ENCODE measurements at regions not wholly inside any gene's neighbourhood (a gene's known extent, or its start where the extent isn't known, plus 50 kb on each side); places are given as distances from the start of the nearest gene placed in this dataset.
"Not testable (repeated sequence)": the region's sequence is repeated elsewhere in the genome, so short reads cannot be mapped to it uniquely, and the experiment has no call there.

DNA sequence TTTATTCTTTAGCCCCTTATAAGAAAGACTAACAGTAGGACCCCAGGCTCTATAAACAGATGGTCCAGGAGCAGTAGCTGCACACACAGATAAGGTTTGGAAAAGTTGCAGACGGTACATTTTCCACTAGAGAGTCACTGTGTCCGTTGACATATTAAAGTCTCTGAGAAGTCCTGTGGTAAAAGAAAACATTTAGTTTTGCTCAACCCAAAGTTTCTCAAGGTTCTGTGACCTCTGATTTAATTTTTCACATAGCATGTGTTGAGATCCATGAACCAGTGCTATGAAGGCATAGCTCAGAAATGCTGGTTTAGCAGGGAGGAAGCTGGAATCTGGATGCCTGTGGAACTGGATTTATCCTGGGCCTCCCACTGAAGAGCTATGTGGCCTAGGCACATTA lies 62.7 kb upstream of the RASEF start:
- H3K27me3 ChIP-seq = no peaks in the 10 kb centered on the region
- H3K27ac ChIP-seq = no peak overlapping the region
- no peaks in the 10 kb centered on the region for H3K9me3 ChIP-seq
- H3K4me3 ChIP-seq = no peak overlapping the region
- 55 to 75% (median 60%) methylated on average over 2 of the region's 2 CpGs for WGBS, 3 donors
- H3K4me1 ChIP-seq (ENCODE audit: insufficient read depth) = no peaks in the 10 kb centered on the region
- no peaks in the 10 kb centered on the region for H3K36me3 ChIP-seq
- DNase-seq = no peak
- intact Hi-C loops (cut with DNase I) = loop anchor here in 1 of 4 donors (2.0 kb wide), 1 partner anchor 27 kb away; no protein-coding TSS in a partner anchor
- TF ChIP-seq EP300 (IDR thresholded peaks at IDR 0.05) = no peak
- TF ChIP-seq, protein P1, sequence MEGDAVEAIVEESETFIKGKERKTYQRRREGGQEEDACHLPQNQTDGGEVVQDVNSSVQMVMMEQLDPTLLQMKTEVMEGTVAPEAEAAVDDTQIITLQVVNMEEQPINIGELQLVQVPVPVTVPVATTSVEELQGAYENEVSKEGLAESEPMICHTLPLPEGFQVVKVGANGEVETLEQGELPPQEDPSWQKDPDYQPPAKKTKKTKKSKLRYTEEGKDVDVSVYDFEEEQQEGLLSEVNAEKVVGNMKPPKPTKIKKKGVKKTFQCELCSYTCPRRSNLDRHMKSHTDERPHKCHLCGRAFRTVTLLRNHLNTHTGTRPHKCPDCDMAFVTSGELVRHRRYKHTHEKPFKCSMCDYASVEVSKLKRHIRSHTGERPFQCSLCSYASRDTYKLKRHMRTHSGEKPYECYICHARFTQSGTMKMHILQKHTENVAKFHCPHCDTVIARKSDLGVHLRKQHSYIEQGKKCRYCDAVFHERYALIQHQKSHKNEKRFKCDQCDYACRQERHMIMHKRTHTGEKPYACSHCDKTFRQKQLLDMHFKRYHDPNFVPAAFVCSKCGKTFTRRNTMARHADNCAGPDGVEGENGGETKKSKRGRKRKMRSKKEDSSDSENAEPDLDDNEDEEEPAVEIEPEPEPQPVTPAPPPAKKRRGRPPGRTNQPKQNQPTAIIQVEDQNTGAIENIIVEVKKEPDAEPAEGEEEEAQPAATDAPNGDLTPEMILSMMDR (IDR thresholded peaks at IDR 0.05) = no peak

DNA sequence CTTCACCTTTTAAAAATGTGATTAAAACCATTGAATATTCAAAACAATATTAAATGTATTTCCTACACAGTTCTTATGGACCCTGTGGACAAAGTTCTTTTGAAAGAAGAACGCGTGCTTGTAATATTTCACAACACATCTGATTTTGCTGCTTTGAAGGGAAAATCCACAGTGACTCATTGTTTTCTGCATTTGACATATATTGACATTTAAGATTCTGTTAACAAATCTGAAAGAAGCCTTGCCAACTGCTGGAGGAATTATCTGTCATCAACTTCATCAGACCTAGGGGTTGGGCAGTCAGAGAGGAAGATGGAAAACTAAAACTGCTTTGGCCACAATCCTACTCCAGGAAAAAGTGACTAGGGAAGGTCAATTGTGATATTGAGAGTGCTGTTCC lies 56.9 kb upstream of the RASEF start:
- Histone ChIP-seq H3K9me3 (no peaks in the 10 kb centered on the region), H3K4me3 (no peak overlapping the region), H3K4me1 (ENCODE audit: insufficient read depth) (no peaks in the 10 kb centered on the region), H3K27me3 (no peaks in the 10 kb centered on the region), H3K27ac (no peak overlapping the region), H3K36me3 (no peaks in the 10 kb centered on the region)
- WGBS, 3 donors = 92% methylated on average over 2 of the region's 2 CpGs
- DNase-seq = no peak
- TF ChIP-seq, protein P1 (IDR thresholded peaks at IDR 0.05) = no peak
- TF ChIP-seq EP300 (IDR thresholded peaks at IDR 0.05) = no peak
- TF ChIP-seq POLR2A (IDR thresholded peaks at IDR 0.05) = no peak
- intact Hi-C loops (cut with DNase I) = no loop called here

DNA sequence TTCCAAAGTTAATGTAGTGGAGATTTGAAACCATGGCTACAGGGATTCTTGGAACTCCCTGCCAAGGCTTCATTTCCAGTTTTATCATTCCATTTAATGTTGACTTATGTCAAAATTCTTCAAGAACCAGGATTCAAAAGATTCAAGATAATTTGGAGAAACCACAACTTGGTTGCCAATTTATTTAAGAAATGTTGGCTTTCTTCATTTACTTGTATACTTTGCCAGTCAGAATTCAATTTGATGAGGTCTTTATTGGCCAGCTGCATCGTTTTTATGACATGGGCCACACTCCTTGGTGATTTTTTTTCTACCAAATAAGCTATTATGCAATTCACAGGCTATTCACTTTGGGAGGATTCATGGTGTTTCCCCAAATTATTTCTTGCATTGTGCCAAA lies 53.1 kb upstream of the RASEF start:
- TF ChIP-seq, protein P1 (IDR thresholded peaks at IDR 0.05) = no peak
- TF ChIP-seq POLR2A (IDR thresholded peaks at IDR 0.05) = no peak
- no peak for TF ChIP-seq EP300 (IDR thresholded peaks at IDR 0.05)
- Histone ChIP-seq H3K27me3 (no peaks in the 10 kb centered on the region), H3K4me1 (ENCODE audit: insufficient read depth) (no peaks in the 10 kb centered on the region), H3K9me3 (no peaks in the 10 kb centered on the region), H3K36me3 (no peaks in the 10 kb centered on the region), H3K4me3 (no peak overlapping the region), H3K27ac (no peak overlapping the region)
- intact Hi-C loops (cut with DNase I) = no loop called here
- 20 to 25% (median 24%) methylated on average over 1 of the region's 1 CpG for WGBS, 3 donors
- no peak for DNase-seq

DNA sequence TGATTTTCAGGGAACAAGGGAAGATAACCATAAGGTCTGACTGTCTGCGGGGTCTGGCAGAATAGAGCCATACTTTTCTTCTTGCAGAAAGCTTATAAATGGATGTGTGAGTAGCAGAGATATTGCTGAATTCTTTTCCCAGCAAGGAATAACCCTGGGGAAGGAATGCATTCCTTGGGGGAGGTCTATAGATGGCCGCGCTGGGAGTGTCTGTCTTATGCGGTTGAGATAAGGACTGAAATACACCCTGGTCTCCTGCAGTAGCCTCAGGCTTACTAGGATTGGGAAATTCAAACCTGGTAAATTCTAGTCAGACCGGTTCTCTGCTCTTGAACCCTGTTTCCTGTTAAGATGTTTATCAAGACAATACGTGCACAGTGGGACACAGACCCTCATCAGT lies 50.5 kb upstream of the RASEF start:
- H3K9me3 ChIP-seq; H3K4me3 ChIP-seq; H3K27ac ChIP-seq; DNase-seq; H3K36me3 ChIP-seq; intact Hi-C loops (cut with DNase I); H3K27me3 ChIP-seq; H3K4me1 ChIP-seq (ENCODE audit: insufficient read depth): not testable (repeated sequence)
- WGBS, 3 donors = 94 to 96% (median 96%) methylated on average over 6 of the region's 6 CpGs

Data from ovary (tissue), 7 donors.